Liver (tissue), 3 donors: ENCODE measurements at regions not wholly inside any gene's neighbourhood (a gene's known extent, or its start where the extent isn't known, plus 50 kb on each side); places are given as distances from the start of the nearest gene placed in this dataset.

ENCODE experiments used
- CTCF ChIP-seq: fragments of 150-350 bp; IDR thresholded peaks from 2 replicates; pipeline ENCODE4 v1.5.1; 2017; ENCODE audit warnings: improper control_type of control experiment, low read depth, low read length; ENCODE audit not compliant: missing input control
- JUND ChIP-seq, 2 donors: IDR thresholded peaks; 2 replicates each; pipeline ENCODE4 v1.6.1; 2016; ENCODE audit warnings: antibody characterized with exemption in 2 of 2
- RAD21 ChIP-seq, 2 donors: IDR thresholded peaks; 2 replicates each; pipeline ENCODE4 v1.6.1; 2016; ENCODE audit warnings: antibody characterized with exemption in 2 of 2, mild to moderate bottlenecking in 2 of 2
- SP1 ChIP-seq: IDR thresholded peaks from 2 replicates; pipeline ENCODE4 v1.6.1; 2018; ENCODE audit warnings: antibody characterized with exemption, mild to moderate bottlenecking
- donor health status: healthy.
- donor health status: healthy.

GRCh38 chr9:31608416-31608815 is 776.0 kb upstream of the ACO1 start:
- TF ChIP-seq RAD21 (IDR thresholded peaks at IDR 0.05): no peak
- TF ChIP-seq SP1: no peak
- TF ChIP-seq CTCF: no peak
- TF ChIP-seq JUND (IDR thresholded peaks at IDR 0.05): no peak
